HCT116 (cell line): ENCODE measurements at regions not wholly inside any gene's neighbourhood (a gene's known extent, or its start where the extent isn't known, plus 50 kb on each side); places are given as distances from the start of the nearest gene placed in this dataset.

Source experiments
- ATAC-seq: fragments of 200-7000 bp; cut with Tn5 transposase; 2 replicates; pipeline ENCODE4 v1.9.1; 2020; ENCODE audit warnings: mild to moderate bottlenecking, moderate library complexity
- BruUV-seq: library from RNA; stranded (reverse); fragments of 400-500 nt; replicated peaks from 2 replicates; lab custom pipeline; 2021; lab: Mats Ljungman, UMichigan
- CTCF ChIA-PET: fragments of 300-600 bp; sonication (Branson Sonifier 250); formaldehyde crosslinking; loops from one replicate; lab custom pipeline; 2021; ENCODE audit warnings: antibody characterized with exemption; lab: Charles Lee
- POLR2A ChIA-PET: fragments of 300-600, 350-600 bp; sonication (Branson Sonifier 250); formaldehyde crosslinking; loops from one replicate; lab custom pipeline; 2021; ENCODE audit warnings: antibody characterized with exemption; lab: Charles Lee
- RAD21 ChIA-PET, 2 experiments: fragments of 300-600 bp; sonication (Branson Sonifier 250); formaldehyde crosslinking; loops; one replicate each; lab custom pipeline; 2023; ENCODE audit warnings: low total read pairs in 2 of 2; ENCODE audit not compliant: uncharacterized antibody in 2 of 2, unreplicated experiment in 2 of 2, low non-redundant PET in 1 of 2; lab: Charles Lee
- DNase-seq: peaks from one replicate; pipeline ENCODE4 v3.0.0-alpha.2; 2010; ENCODE audit warnings: low read depth, low spot score
- H2AFZ ChIP-seq: fragments of 200-600 bp; shearing (Covaris generic), sonication (generic); 2 replicates; pipeline ENCODE4 v1.6.1; 2017; ENCODE audit warnings: low read depth, mixed run types, mixed read lengths, antibody characterized with exemption, low read length; ENCODE audit not compliant: poor library complexity, severe bottlenecking
- H3K27ac ChIP-seq: 2 replicates; pipeline ENCODE4 v1.5.1; 2012; ENCODE audit warnings: low read depth, low read length
- H3K27me3 ChIP-seq: fragments of 200-600 bp; sonication (generic); 2 replicates; pipeline ENCODE4 v1.6.1; 2016; ENCODE audit warnings: mixed run types, low read length, mixed read lengths; ENCODE audit not compliant: insufficient read depth
- H3K36me3 ChIP-seq, 2 experiments: fragments of 200-500 bp in 1 of 2; fragments of 200-600 bp in 1 of 2; sonication (Bioruptor generic) in 1 of 2; sonication (generic) in 1 of 2; 2 replicates each; pipeline versions ENCODE4 v1.5.1 to v1.6.1; 2014 to 2016; ENCODE audit warnings: low read length in 2 of 2, inconsistent platforms in 1 of 2, mixed read lengths in 1 of 2, mixed run types in 1 of 2; ENCODE audit not compliant: insufficient read depth in 2 of 2, control insufficient read depth in 1 of 2
- H3K4me1 ChIP-seq, 2 experiments: fragments of 200-600 bp in 1 of 2; sonication (generic) in 1 of 2; 2 replicates each; pipeline versions ENCODE4 v1.5.1 to v1.6.1; 2012 to 2017; ENCODE audit warnings: low read length in 2 of 2, inconsistent platforms in 1 of 2, mild to moderate bottlenecking in 1 of 2, mixed read lengths in 1 of 2, mixed run types in 1 of 2, moderate library complexity in 1 of 2; ENCODE audit not compliant: insufficient read depth in 2 of 2, control insufficient read depth in 1 of 2
- H3K4me2 ChIP-seq: fragments of 200-600 bp; sonication (generic); 2 replicates; pipeline ENCODE4 v1.6.1; 2017; ENCODE audit warnings: mixed run types, low read length, mixed read lengths
- H3K4me3 ChIP-seq, 2 experiments: fragments of 200-600 bp in 1 of 2; sonication (generic) in 1 of 2; replicated peaks in 1 of 2; 2 replicates each; pipeline ENCODE4 v1.5.1; 2011 to 2016; ENCODE audit warnings: low read length in 2 of 2, control low read depth in 1 of 2, low read depth in 1 of 2, mild to moderate bottlenecking in 1 of 2, mixed read lengths in 1 of 2, mixed run types in 1 of 2
- H3K79me2 ChIP-seq: fragments of 200-600 bp; sonication (generic); 2 replicates; pipeline ENCODE4 v1.6.1; 2017; ENCODE audit warnings: mild to moderate bottlenecking, mixed run types, low read length, moderate library complexity, mixed read lengths; ENCODE audit not compliant: insufficient read depth
- H3K9ac ChIP-seq: fragments of 200-600 bp; sonication (generic); 2 replicates; pipeline ENCODE4 v1.6.1; 2016; ENCODE audit warnings: low read length, mixed read lengths
- H3K9me2 ChIP-seq: fragments of 200-600 bp; sonication (generic), shearing (Covaris generic); 2 replicates; pipeline ENCODE4 v1.6.1; 2017; ENCODE audit warnings: mixed run types, mild to moderate bottlenecking, moderate library complexity; ENCODE audit not compliant: insufficient read depth
- H3K9me3 ChIP-seq, 2 experiments: fragments of 200-500 bp in 1 of 2; fragments of 200-600 bp in 1 of 2; sonication (Bioruptor generic) in 1 of 2; sonication (generic) in 1 of 2; 2 replicates each; pipeline ENCODE4 v1.6.1; 2014 to 2017; ENCODE audit warnings: low read length in 2 of 2, mixed read lengths in 2 of 2, inconsistent platforms in 1 of 2, low read depth in 1 of 2, mild to moderate bottlenecking in 1 of 2, mixed run types in 1 of 2, moderate library complexity in 1 of 2; ENCODE audit not compliant: control insufficient read depth in 1 of 2, insufficient read depth in 1 of 2
- H4K20me1 ChIP-seq: fragments of 200-600 bp; sonication (generic), shearing (Covaris generic); 2 replicates; pipeline ENCODE4 v1.6.1; 2017; ENCODE audit warnings: mixed run types, mild to moderate bottlenecking, moderate library complexity; ENCODE audit not compliant: insufficient read depth
- CBX3 ChIP-seq: IDR thresholded peaks from 2 replicates; pipeline ENCODE4 v1.6.1; 2012; ENCODE audit warnings: low read depth
- CEBPB ChIP-seq: IDR thresholded peaks from 2 replicates; pipeline ENCODE4 v1.6.1; 2012; ENCODE audit warnings: low read depth
- ELF1 ChIP-seq: IDR thresholded peaks from 2 replicates; pipeline ENCODE4 v1.6.1; 2012; ENCODE audit warnings: low read depth, borderline replicate concordance
- EZH2phosphoT487 ChIP-seq: fragments of 200-600 bp; IDR thresholded peaks from 2 replicates; pipeline ENCODE4 v1.6.1; 2018; ENCODE audit warnings: antibody characterized with exemption, borderline replicate concordance
- POLR2A ChIP-seq: IDR thresholded peaks from 2 replicates; pipeline ENCODE4 v1.7.0; 2011; ENCODE audit warnings: borderline replicate concordance; ENCODE audit not compliant: insufficient read depth, insufficient read length; ENCODE audit errors: extremely low read depth
- POLR2AphosphoS5 ChIP-seq: IDR thresholded peaks from 2 replicates; pipeline ENCODE4 v1.6.1; 2011; ENCODE audit warnings: mild to moderate bottlenecking, low read depth, low read length, moderate library complexity
- RAD21 ChIP-seq: IDR thresholded peaks from 2 replicates; pipeline ENCODE4 v1.6.1; 2012; ENCODE audit warnings: low read depth, mild to moderate bottlenecking
- REST ChIP-seq: IDR thresholded peaks from 2 replicates; pipeline ENCODE4 v1.6.1; 2012; ENCODE audit warnings: low read depth
- SP1 ChIP-seq: IDR thresholded peaks from 2 replicates; pipeline ENCODE4 v1.6.1; 2012; ENCODE audit warnings: low read depth
- SRF ChIP-seq: IDR thresholded peaks from 2 replicates; pipeline ENCODE4 v1.6.1; 2012; ENCODE audit warnings: low read depth
- TCF7L2 ChIP-seq: IDR thresholded peaks from 2 replicates; pipeline ENCODE4 v1.7.0; 2011; ENCODE audit warnings: borderline replicate concordance, inconsistent platforms; ENCODE audit not compliant: insufficient read depth, insufficient read length; ENCODE audit errors: extremely low read depth
- ZNF274 ChIP-seq: fragments of 200-500 bp; sonication (Bioruptor generic); IDR thresholded peaks from 2 replicates; pipeline ENCODE4 v1.6.1; 2014; ENCODE audit warnings: mild to moderate bottlenecking, low read depth, low read length, inconsistent platforms
- intact Hi-C: fragments of 100-400 bp; cut with micrococcal nuclease; formaldehyde crosslinking; loops from 2 replicates; pipeline ENCODE4 v1.10.0; 2022
- TF ChIP-seq, protein P1 (sequence below): IDR thresholded peaks from 2 replicates; pipeline ENCODE4 v1.6.1; 2012
- TF ChIP-seq, protein P2 (sequence below): IDR thresholded peaks from 2 replicates; pipeline ENCODE4 v1.6.1; 2011; ENCODE audit warnings: mild to moderate bottlenecking, low read length, moderate library complexity; ENCODE audit not compliant: insufficient replicate concordance; ENCODE audit errors: extremely low read depth
- TF ChIP-seq, protein P3 (sequence below): IDR thresholded peaks from 2 replicates; pipeline ENCODE4 v1.6.1; 2012

DNA sequence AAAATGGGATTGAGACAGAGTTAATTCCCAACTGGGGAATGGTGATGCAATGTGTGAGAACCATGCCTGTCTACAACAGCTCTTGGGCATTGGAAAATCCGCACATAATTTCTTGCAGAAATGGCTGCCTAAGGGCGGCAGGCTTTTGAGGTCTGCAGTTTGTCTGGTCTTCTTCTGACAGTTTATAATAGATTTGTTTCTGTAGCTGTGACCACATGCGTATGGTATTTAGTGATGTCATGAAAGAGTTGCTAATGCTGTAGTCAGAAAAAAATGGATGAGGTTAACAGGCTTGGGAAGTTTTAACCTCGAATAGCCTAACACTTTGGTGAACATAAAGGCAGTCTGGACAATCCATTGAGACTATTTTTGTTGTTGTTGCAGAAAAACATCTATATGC lies 544.1 kb upstream of the AMELY start:
- H3K9me2 ChIP-seq: no peaks in the 10 kb centered on the region
- no peaks in the 10 kb centered on the region for H3K9me3 ChIP-seq
- no peaks in the 10 kb centered on the region for H3K4me1 ChIP-seq
- BruUV-seq: no TSS peak
- ATAC-seq: no peak
- H2AFZ ChIP-seq: no peak overlapping the region
- ChIA-PET RAD21 (no interaction called here), CTCF (no interaction called here), POLR2A (no interaction called here)
- no peak overlapping the region for H3K4me2 ChIP-seq
- H3K4me3 ChIP-seq: no peak overlapping the region
- DNase-seq: no peak
- H4K20me1 ChIP-seq: no peaks in the 10 kb centered on the region
- no peak overlapping the region for H3K27ac ChIP-seq
- TF ChIP-seq, protein P1, sequence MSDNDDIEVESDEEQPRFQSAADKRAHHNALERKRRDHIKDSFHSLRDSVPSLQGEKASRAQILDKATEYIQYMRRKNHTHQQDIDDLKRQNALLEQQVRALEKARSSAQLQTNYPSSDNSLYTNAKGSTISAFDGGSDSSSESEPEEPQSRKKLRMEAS: no peak
- TF ChIP-seq, protein P2, sequence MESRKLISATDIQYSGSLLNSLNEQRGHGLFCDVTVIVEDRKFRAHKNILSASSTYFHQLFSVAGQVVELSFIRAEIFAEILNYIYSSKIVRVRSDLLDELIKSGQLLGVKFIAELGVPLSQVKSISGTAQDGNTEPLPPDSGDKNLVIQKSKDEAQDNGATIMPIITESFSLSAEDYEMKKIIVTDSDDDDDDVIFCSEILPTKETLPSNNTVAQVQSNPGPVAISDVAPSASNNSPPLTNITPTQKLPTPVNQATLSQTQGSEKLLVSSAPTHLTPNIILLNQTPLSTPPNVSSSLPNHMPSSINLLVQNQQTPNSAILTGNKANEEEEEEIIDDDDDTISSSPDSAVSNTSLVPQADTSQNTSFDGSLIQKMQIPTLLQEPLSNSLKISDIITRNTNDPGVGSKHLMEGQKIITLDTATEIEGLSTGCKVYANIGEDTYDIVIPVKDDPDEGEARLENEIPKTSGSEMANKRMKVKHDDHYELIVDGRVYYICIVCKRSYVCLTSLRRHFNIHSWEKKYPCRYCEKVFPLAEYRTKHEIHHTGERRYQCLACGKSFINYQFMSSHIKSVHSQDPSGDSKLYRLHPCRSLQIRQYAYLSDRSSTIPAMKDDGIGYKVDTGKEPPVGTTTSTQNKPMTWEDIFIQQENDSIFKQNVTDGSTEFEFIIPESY: no peak
- TF ChIP-seq, protein P3, sequence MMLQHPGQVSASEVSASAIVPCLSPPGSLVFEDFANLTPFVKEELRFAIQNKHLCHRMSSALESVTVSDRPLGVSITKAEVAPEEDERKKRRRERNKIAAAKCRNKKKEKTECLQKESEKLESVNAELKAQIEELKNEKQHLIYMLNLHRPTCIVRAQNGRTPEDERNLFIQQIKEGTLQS: no peak
- no peak for TF ChIP-seq POLR2A
- no peak for TF ChIP-seq CBX3
- no peak overlapping the region for H3K9ac ChIP-seq
- intact Hi-C loops: no loop called here
- no peaks in the 10 kb centered on the region for H3K36me3 ChIP-seq
- no peaks in the 10 kb centered on the region for H3K79me2 ChIP-seq
- H3K27me3 ChIP-seq: no peaks in the 10 kb centered on the region

- no peaks in the 10 kb centered on the region for H3K4me1 ChIP-seq
- H3K27me3 ChIP-seq: no peaks in the 10 kb centered on the region
- no peak overlapping the region for H3K27ac ChIP-seq
- ChIA-PET RAD21 (no interaction called here), POLR2A (no interaction called here), CTCF (no interaction called here)
- H3K4me2 ChIP-seq: no peak overlapping the region
- H2AFZ ChIP-seq: no peak overlapping the region
- intact Hi-C loops: no loop called here
- no peaks in the 10 kb centered on the region for H3K79me2 ChIP-seq
- ATAC-seq (no peak), DNase-seq (no peak)
- H3K9me3 ChIP-seq: no peaks in the 10 kb centered on the region
- no peaks in the 10 kb centered on the region for H3K9me2 ChIP-seq
- no peak overlapping the region for H3K4me3 ChIP-seq
- BruUV-seq: no TSS peak
- no peak overlapping the region for H3K9ac ChIP-seq
- no peaks in the 10 kb centered on the region for H3K36me3 ChIP-seq
- H4K20me1 ChIP-seq: no peaks in the 10 kb centered on the region
- no peak for TF ChIP-seq TCF7L2
- no peak for TF ChIP-seq EZH2phosphoT487
- TF ChIP-seq, protein P3: no peak
- TF ChIP-seq POLR2A: no peak
- TF ChIP-seq REST: no peak
- no peak for TF ChIP-seq ELF1
- TF ChIP-seq CBX3: no peak
- no peak for TF ChIP-seq RAD21
- no peak for TF ChIP-seq CEBPB
- TF ChIP-seq ZNF274: no peak
- no peak for TF ChIP-seq SRF
- TF ChIP-seq SP1: no peak
- TF ChIP-seq, protein P1: no peak
- no peak for TF ChIP-seq POLR2AphosphoS5
Measured at GRCh38 chrY:7453336-7453735, 541.8 kb upstream of the AMELY start.
